ENCODE measurements at regions not wholly inside any gene's neighbourhood (a gene's known extent, or its start where the extent isn't known, plus 50 kb on each side); places are given as distances from the start of the nearest gene placed in this dataset.

DNA sequence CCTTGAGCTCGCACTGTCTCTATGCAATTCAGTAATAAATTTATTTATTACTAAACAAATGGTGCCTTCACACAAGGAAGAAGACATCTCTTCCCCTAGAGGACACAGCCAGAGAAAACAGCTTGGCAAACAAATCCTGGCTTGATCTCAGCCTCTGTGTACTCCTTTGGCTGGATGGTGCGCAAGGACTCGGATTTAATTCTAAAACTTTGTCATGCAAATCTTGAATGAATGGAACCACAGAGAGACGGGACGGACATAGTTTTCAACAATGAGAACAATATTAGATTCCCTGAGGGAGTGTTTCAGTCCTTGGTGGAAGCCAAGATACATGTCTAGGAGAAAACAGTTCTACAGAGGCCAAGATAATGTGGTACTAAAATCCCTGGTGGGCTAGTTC, 349.5 kb downstream of the NPIPA8 start:
- H3K36me3 ChIP-seq (replicated peaks in 1 of 2; ENCODE audit: control insufficient read depth in 1 of 2, insufficient read depth in 2 of 2, low read length in 2 of 2), result no peaks in the 10 kb centered on the region
- no peaks in the 10 kb centered on the region for H3K4me1 ChIP-seq (ENCODE audit: insufficient read depth, low read length)
- no peak for FAIRE-seq
- no peaks in the 10 kb centered on the region for H3K79me2 ChIP-seq (ENCODE audit: insufficient read depth, low read length)
- DNase-seq (ENCODE audit: low spot score), result no peak
- H3K4me2 ChIP-seq (ENCODE audit: low read depth, low read length), result no peak overlapping the region
- no peak overlapping the region for H3K9ac ChIP-seq (ENCODE audit: insufficient read depth, low read depth, low read length)
- in situ Hi-C loops (cut with HindIII; ENCODE audit: extremely low pct_ligation_motif_present, low pct_unique_long_range_greater_than_20kb), result no loop called here
- H4K20me1 ChIP-seq (ENCODE audit: insufficient read depth, low read length), result no peaks in the 10 kb centered on the region
- no peak overlapping the region for H2AFZ ChIP-seq (ENCODE audit: low read length)
- TF ChIP-seq, protein P1, sequence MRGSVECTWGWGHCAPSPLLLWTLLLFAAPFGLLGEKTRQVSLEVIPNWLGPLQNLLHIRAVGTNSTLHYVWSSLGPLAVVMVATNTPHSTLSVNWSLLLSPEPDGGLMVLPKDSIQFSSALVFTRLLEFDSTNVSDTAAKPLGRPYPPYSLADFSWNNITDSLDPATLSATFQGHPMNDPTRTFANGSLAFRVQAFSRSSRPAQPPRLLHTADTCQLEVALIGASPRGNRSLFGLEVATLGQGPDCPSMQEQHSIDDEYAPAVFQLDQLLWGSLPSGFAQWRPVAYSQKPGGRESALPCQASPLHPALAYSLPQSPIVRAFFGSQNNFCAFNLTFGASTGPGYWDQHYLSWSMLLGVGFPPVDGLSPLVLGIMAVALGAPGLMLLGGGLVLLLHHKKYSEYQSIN (CRISPR knock-in tag; IDR thresholded peaks at IDR 0.05; ENCODE audit: borderline replicate concordance), result no peak
- TF ChIP-seq ONECUT2 (CRISPR knock-in tag; IDR thresholded peaks at IDR 0.05) (no peak), RARA (CRISPR knock-in tag; IDR thresholded peaks at IDR 0.05) (no peak), SATB2 (CRISPR knock-in tag; IDR thresholded peaks at IDR 0.05) (no peak), MYNN (CRISPR knock-in tag; IDR thresholded peaks at IDR 0.05; ENCODE audit: low read depth) (no peak), PHB2 (IDR thresholded peaks at IDR 0.05; ENCODE audit: partially characterized antibody) (no peak), NFE2 (CRISPR knock-in tag; IDR thresholded peaks at IDR 0.05) (no peak), NCOA1 (CRISPR knock-in tag; IDR thresholded peaks at IDR 0.05) (no peak), FOXK1 (CRISPR knock-in tag; IDR thresholded peaks at IDR 0.05; ENCODE audit: borderline replicate concordance, low read depth) (no peak), RXRB (CRISPR knock-in tag; IDR thresholded peaks at IDR 0.05; ENCODE audit: borderline replicate concordance) (no peak), ZNF136 (CRISPR knock-in tag; IDR thresholded peaks at IDR 0.05; ENCODE audit: low read depth) (no peak), MXD4 (CRISPR knock-in tag; IDR thresholded peaks at IDR 0.05) (no peak)
- TF ChIP-seq, protein P2, sequence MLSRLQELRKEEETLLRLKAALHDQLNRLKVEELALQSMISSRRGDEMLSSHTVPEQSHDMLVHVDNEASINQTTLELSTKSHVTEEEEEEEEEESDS (CRISPR knock-in tag; IDR thresholded peaks at IDR 0.05; ENCODE audit: borderline replicate concordance), result no peak
- H3K27me3 ChIP-seq (ENCODE audit: control insufficient read depth in 1 of 2, insufficient read depth in 2 of 2, low read length in 2 of 2), result no peaks in the 10 kb centered on the region; a peak in 1 of 5 replicates
- no TSS peak for BruUV-seq (replicated peaks)
- no peak overlapping the region for H3K4me3 ChIP-seq (replicated peaks in 1 of 3; ENCODE audit: insufficient read depth in 1 of 3, low read depth in 2 of 3, low read length in 3 of 3)
- intact Hi-C loops (cut with micrococcal nuclease; ENCODE audit: unreplicated experiment), result no loop called here
- ChIA-PET CTCF (ENCODE audit: low intra/inter-chr PET ratio, low total read pairs) (no interaction called here), POLR2A (no interaction called here)
- H3K27ac ChIP-seq (ENCODE audit: extremely low read length, insufficient read depth, low read length), result no peak overlapping the region
- no peak for ATAC-seq
- 49% methylated on average over 5 of the region's 5 CpGs for WGBS (ENCODE audit: low lambda C conversion rate)
- H3K9me3 ChIP-seq (ENCODE audit: low read length), result no peaks in the 10 kb centered on the region

Data from HepG2 (cell line).